ENCODE measurements at regions not wholly inside any gene's neighbourhood (a gene's known extent, or its start where the extent isn't known, plus 50 kb on each side); places are given as distances from the start of the nearest gene placed in this dataset.

DNA sequence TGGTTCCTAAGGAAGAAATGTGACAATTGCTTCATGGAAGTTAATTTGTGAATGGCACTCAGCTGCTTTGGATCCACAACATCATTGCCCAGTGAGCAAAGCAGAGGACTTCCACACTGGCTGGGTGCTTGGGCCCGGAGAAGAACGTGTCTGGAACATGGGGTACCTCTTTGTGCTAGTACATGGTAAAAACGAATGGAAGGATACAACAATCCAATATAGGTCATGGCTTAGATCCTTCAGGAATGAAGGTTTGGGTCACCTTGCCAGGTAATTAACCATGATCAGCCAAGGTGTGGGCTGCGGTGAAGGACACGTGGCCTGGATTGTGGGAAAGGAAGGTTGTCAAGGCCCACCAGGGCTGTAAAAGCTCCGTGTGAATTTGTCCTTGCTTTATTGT, 245.9 kb upstream of the HS6ST1 start:
- DNase-seq (ENCODE audit: low read depth): no peak
- TF ChIP-seq, protein P1, sequence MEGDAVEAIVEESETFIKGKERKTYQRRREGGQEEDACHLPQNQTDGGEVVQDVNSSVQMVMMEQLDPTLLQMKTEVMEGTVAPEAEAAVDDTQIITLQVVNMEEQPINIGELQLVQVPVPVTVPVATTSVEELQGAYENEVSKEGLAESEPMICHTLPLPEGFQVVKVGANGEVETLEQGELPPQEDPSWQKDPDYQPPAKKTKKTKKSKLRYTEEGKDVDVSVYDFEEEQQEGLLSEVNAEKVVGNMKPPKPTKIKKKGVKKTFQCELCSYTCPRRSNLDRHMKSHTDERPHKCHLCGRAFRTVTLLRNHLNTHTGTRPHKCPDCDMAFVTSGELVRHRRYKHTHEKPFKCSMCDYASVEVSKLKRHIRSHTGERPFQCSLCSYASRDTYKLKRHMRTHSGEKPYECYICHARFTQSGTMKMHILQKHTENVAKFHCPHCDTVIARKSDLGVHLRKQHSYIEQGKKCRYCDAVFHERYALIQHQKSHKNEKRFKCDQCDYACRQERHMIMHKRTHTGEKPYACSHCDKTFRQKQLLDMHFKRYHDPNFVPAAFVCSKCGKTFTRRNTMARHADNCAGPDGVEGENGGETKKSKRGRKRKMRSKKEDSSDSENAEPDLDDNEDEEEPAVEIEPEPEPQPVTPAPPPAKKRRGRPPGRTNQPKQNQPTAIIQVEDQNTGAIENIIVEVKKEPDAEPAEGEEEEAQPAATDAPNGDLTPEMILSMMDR (IDR thresholded peaks at IDR 0.05; ENCODE audit: control insufficient read depth, extremely low read depth, insufficient read depth): no peak
- no peak overlapping the region for H3K4me3 ChIP-seq (ENCODE audit: low read depth, low read length)

DNA sequence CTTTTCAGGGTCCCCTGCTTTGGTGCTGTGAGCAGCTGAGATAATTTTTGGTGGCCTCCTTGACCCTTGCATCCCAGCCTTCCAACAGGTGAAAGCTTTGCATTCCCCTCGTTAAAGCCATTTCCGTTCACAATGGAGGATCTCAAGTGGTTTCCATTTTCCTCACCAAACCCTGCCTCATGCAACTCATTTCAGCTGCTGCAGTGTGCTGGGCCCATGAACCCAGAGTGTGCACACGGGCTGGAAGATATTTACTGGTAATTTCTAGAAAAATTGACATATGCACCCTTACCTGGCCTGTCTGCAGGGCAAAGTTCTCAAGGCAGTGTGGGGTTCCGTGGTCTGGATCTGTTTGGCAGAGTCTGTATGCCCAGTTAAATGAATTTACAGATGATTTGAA, 246.8 kb upstream of the HS6ST1 start:
- no peak overlapping the region for H3K4me3 ChIP-seq (ENCODE audit: low read depth, low read length)

DNA sequence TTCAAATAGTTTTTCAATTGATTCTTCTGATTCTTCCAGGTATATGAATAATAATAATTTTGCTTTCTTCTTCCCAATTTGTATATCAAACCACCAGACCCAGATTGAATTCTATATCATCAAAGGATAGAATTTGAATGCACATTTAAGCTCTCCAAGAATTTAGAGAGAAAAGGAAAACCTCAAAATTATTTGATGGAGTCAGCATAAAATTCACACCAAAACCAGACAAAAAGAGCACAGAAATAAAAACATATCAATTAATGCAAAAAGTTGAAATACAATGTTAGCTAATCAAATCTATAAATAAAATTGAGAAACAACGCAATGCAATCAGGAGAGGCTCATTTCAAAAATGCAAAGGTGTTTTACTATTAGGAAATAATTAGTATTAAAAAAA, 248.0 kb upstream of the HS6ST1 start:
- TF ChIP-seq, protein P1 (IDR thresholded peaks at IDR 0.05; ENCODE audit: control insufficient read depth, extremely low read depth, insufficient read depth): no peak
- no peak overlapping the region for H3K4me3 ChIP-seq (ENCODE audit: low read depth, low read length)

More for the DNA sequence above, 246.8 kb upstream of the HS6ST1 start:
- DNase-seq (ENCODE audit: low read depth): no peak
- TF ChIP-seq, protein P1 (IDR thresholded peaks at IDR 0.05; ENCODE audit: control insufficient read depth, extremely low read depth, insufficient read depth): no peak

DNA sequence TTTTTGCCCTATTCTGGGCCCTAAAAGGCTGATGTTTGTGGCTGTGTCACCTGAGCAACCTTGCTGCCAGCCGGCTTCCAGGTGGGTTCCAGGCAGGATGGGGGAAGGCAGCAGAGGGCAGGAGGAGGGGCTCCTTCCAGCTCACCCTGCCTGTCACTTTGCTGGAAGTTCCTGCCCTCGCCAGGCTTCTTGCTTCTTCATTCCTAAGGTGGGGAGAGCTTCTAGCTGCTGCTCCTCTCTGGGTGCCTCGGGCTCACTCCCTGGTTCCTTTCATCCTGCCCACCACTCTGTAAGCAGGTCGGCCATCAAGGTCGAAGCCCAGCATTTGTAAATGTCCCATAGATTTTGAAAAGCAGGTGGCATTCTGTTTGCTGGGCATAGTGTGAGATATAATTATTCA, 249.4 kb upstream of the HS6ST1 start:
- no peak for DNase-seq (ENCODE audit: low read depth)
- TF ChIP-seq, protein P1 (IDR thresholded peaks at IDR 0.05; ENCODE audit: control insufficient read depth, extremely low read depth, insufficient read depth): no peak

More for the DNA sequence above, 248.0 kb upstream of the HS6ST1 start:
- no peak for DNase-seq (ENCODE audit: low read depth)

DNA sequence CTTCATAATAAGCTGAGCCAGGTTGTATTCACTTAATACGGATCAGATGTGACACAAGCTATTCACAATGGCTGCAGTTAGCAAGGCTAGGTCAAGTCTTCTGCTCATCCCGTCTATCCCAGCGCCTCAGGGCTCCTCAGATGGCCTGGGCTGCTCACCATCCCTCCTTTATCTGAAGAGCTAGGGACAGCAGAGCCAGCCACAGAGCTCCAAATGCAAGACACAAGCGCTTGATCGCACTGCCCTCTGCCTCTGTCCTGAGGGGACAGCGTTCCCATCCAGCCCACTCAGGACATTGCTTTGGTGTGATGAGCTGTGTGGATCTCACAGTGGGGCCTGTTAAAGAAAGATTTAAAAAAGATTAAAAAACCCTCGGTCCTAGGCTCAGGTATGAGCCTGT, 254.4 kb upstream of the HS6ST1 start:
- TF ChIP-seq, protein P1 (IDR thresholded peaks at IDR 0.05; ENCODE audit: control insufficient read depth, extremely low read depth, insufficient read depth): no peak
- no peak for DNase-seq (ENCODE audit: low read depth)
- H3K4me3 ChIP-seq (ENCODE audit: low read depth, low read length): no peak overlapping the region

More for the DNA sequence above, 249.4 kb upstream of the HS6ST1 start:
- H3K4me3 ChIP-seq (ENCODE audit: low read depth, low read length): no peak overlapping the region

DNA sequence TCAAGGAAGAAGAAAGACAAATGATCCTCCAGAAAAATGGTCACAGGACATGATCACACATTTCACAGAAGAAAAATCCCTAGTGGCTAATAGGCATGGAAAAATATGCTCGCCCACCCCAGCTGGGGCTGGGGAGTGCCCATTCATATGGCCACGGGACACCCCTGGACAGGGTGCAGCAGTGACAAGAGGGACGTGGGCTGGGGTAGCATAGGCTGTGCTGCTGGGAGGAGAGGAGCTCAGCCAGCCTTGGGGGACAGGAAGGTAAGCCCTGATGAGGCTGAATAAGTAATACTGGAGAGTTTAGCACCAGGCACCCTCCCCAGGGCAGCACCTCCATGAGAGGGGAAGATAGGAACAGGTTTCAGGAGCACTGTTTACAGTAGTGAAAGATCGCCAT, 254.9 kb upstream of the HS6ST1 start:
- H3K4me3 ChIP-seq (ENCODE audit: low read depth, low read length): no peak overlapping the region
- TF ChIP-seq, protein P1 (IDR thresholded peaks at IDR 0.05; ENCODE audit: control insufficient read depth, extremely low read depth, insufficient read depth): no peak
- DNase-seq (ENCODE audit: low read depth): no peak

DNA sequence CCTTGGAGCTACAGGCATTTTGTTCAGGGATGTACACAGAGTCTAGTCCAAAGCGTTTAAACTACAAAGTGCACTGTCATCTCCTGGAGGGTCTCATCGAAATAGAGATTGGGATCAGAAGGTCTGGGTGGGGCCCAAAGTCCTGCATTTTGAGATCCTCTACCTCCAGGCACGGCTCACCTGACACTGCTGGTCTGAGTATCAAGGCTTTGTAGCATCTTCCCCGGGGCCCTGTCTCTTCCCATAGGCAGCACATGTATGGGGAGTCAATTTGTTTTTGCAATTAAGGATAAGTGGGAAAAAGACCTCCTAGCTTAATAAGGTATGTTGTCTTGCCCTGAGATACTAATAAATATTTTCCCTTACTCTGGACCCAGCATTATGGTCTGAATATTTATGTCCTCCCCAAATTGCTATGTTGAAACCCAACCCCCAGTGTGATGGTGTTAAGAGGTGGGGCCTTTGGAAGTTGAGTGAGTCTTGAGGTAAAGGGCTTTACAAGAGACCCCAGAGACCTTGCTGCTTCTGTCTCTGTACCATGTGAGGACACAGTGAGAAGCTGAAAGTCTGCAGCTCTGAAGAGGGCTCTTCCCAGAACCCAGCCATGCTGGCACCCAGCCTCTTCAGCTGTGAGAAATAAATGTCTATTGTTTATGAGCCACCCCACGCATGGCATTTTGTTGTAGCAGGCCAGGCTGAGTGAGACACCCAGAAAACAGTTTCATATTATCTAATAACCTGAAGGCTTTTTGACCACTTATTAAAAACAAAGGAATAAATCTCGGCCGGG, 258.7 kb upstream of the HS6ST1 start:
- TF ChIP-seq, protein P1 (IDR thresholded peaks at IDR 0.05; ENCODE audit: control insufficient read depth, extremely low read depth, insufficient read depth): no peak
- no peak for DNase-seq (ENCODE audit: low read depth)
- no peak overlapping the region for H3K4me3 ChIP-seq (ENCODE audit: low read depth, low read length)

Measured in LNCaP clone FGC (cell line).